IPS-20b (cell line): ENCODE measurements at regions not wholly inside any gene's neighbourhood (a gene's known extent, or its start where the extent isn't known, plus 50 kb on each side); places are given as distances from the start of the nearest gene placed in this dataset.

ENCODE experiments used
- H3K27ac ChIP-seq: one replicate; pipeline ENCODE4 v1.5.1; 2013; ENCODE audit warnings: low read length
- H3K27me3 ChIP-seq: 2 replicates; pipeline ENCODE4 v1.6.1; 2013; ENCODE audit warnings: mild to moderate bottlenecking, low read length, inconsistent platforms; ENCODE audit not compliant: insufficient read depth
- H3K36me3 ChIP-seq: 2 replicates; pipeline ENCODE4 v1.6.1; 2013; ENCODE audit warnings: low read depth, mild to moderate bottlenecking, inconsistent platforms, low read length, moderate library complexity; ENCODE audit not compliant: insufficient read depth
- H3K4me1 ChIP-seq: 2 replicates; pipeline ENCODE4 v1.6.1; 2013; ENCODE audit warnings: mild to moderate bottlenecking, control low read depth, inconsistent platforms, low read length, moderate library complexity; ENCODE audit not compliant: insufficient read depth
- H3K4me3 ChIP-seq: 2 replicates; pipeline ENCODE4 v1.5.1; 2013; ENCODE audit warnings: mild to moderate bottlenecking, low read length, inconsistent platforms
- H3K9ac ChIP-seq: 2 replicates; pipeline ENCODE4 v1.6.1; 2013; ENCODE audit warnings: low read depth, mild to moderate bottlenecking, inconsistent platforms, low read length, moderate library complexity
- H3K9me3 ChIP-seq: 2 replicates; pipeline ENCODE4 v1.6.1; 2013; ENCODE audit warnings: mild to moderate bottlenecking, low read depth, low read length, inconsistent platforms; ENCODE audit not compliant: insufficient read depth

GRCh38 chr11:80024119-80024518 lies 583.3 kb upstream of the TENM4 start:
- Histone ChIP-seq H3K9ac (no peak overlapping the region), H3K4me3 (no peak overlapping the region), H3K27ac (no peak overlapping the region)

GRCh38 chr11:80023386-80023785 lies 582.6 kb upstream of the TENM4 start:
- Histone ChIP-seq H3K36me3 (no peaks in the 10 kb centered on the region), H3K4me1 (no peaks in the 10 kb centered on the region), H3K27me3 (no peaks in the 10 kb centered on the region), H3K9ac (no peak overlapping the region), H3K4me3 (no peak overlapping the region), H3K9me3 (no peaks in the 10 kb centered on the region), H3K27ac (no peak overlapping the region)

More at GRCh38 chr11:80024119-80024518, 583.3 kb upstream of the TENM4 start:
- no peaks in the 10 kb centered on the region for H3K27me3 ChIP-seq
- H3K9me3 ChIP-seq = no peaks in the 10 kb centered on the region
- no peaks in the 10 kb centered on the region for H3K36me3 ChIP-seq
- H3K4me1 ChIP-seq = no peaks in the 10 kb centered on the region

GRCh38 chr11:80010536-80010935 lies 569.7 kb upstream of the TENM4 start:
- no peaks in the 10 kb centered on the region for H3K36me3 ChIP-seq
- H3K4me1 ChIP-seq = no peaks in the 10 kb centered on the region
- no peak overlapping the region for H3K9ac ChIP-seq
- no peaks in the 10 kb centered on the region for H3K27me3 ChIP-seq
- H3K9me3 ChIP-seq = no peaks in the 10 kb centered on the region
- no peak overlapping the region for H3K27ac ChIP-seq
- H3K4me3 ChIP-seq = no peak overlapping the region

- H3K36me3 ChIP-seq = no peaks in the 10 kb centered on the region
Observed at GRCh38 chr11:80009081-80009480, 568.3 kb upstream of the TENM4 start.

GRCh38 chr11:80007616-80008015 lies 566.8 kb upstream of the TENM4 start:
- no peak overlapping the region for H3K27ac ChIP-seq
- no peak overlapping the region for H3K9ac ChIP-seq
- no peaks in the 10 kb centered on the region for H3K36me3 ChIP-seq
- H3K4me3 ChIP-seq = no peak overlapping the region
- no peaks in the 10 kb centered on the region for H3K27me3 ChIP-seq
- no peaks in the 10 kb centered on the region for H3K9me3 ChIP-seq
- no peaks in the 10 kb centered on the region for H3K4me1 ChIP-seq

More at GRCh38 chr11:80009081-80009480, 568.3 kb upstream of the TENM4 start:
- Histone ChIP-seq H3K27me3 (no peaks in the 10 kb centered on the region), H3K4me3 (no peak overlapping the region), H3K27ac (no peak overlapping the region), H3K4me1 (no peaks in the 10 kb centered on the region), H3K9ac (no peak overlapping the region), H3K9me3 (no peaks in the 10 kb centered on the region)

GRCh38 chr11:79990141-79990540 lies 549.3 kb upstream of the TENM4 start:
- no peaks in the 10 kb centered on the region for H3K4me1 ChIP-seq
- H3K36me3 ChIP-seq = no peaks in the 10 kb centered on the region
- no peak overlapping the region for H3K4me3 ChIP-seq
- H3K9me3 ChIP-seq = no peaks in the 10 kb centered on the region
- H3K9ac ChIP-seq = no peak overlapping the region
- no peak overlapping the region for H3K27ac ChIP-seq
- H3K27me3 ChIP-seq = no peaks in the 10 kb centered on the region

- Histone ChIP-seq H3K9me3 (no peaks in the 10 kb centered on the region), H3K4me3 (no peak overlapping the region), H3K27me3 (no peaks in the 10 kb centered on the region), H3K9ac (no peak overlapping the region), H3K4me1 (no peaks in the 10 kb centered on the region), H3K36me3 (no peaks in the 10 kb centered on the region), H3K27ac (no peak overlapping the region)
Observed at GRCh38 chr11:79982185-79982584, 541.4 kb upstream of the TENM4 start.

GRCh38 chr11:79980916-79981315 lies 540.1 kb upstream of the TENM4 start:
- Histone ChIP-seq H3K36me3 (no peaks in the 10 kb centered on the region), H3K4me3 (no peak overlapping the region), H3K9ac (no peak overlapping the region), H3K9me3 (no peaks in the 10 kb centered on the region), H3K4me1 (no peaks in the 10 kb centered on the region), H3K27me3 (no peaks in the 10 kb centered on the region), H3K27ac (no peak overlapping the region)

GRCh38 chr11:79973721-79974617 lies 533.1 kb upstream of the TENM4 start:
- no peaks in the 10 kb centered on the region for H3K36me3 ChIP-seq
- no peak overlapping the region for H3K27ac ChIP-seq
- H3K27me3 ChIP-seq = no peaks in the 10 kb centered on the region
- H3K4me1 ChIP-seq = peaks cover 2% of the 10 kb centered on the region; the same call in 1 of the 2 replicates
- H3K9ac ChIP-seq = no peak overlapping the region
- H3K4me3 ChIP-seq = no peak overlapping the region
- H3K9me3 ChIP-seq = no peaks in the 10 kb centered on the region

GRCh38 chr11:79971255-79971654 lies 530.4 kb upstream of the TENM4 start:
- no peak overlapping the region for H3K4me3 ChIP-seq
- peaks cover 2% of the 10 kb centered on the region; the same call in 1 of the 2 replicates for H3K4me1 ChIP-seq
- no peak overlapping the region for H3K9ac ChIP-seq
- H3K36me3 ChIP-seq = no peaks in the 10 kb centered on the region
- H3K27me3 ChIP-seq = no peaks in the 10 kb centered on the region
- no peaks in the 10 kb centered on the region for H3K9me3 ChIP-seq
- H3K27ac ChIP-seq = no peak overlapping the region

- H3K27me3 ChIP-seq = no peaks in the 10 kb centered on the region
- no peak overlapping the region for H3K9ac ChIP-seq
- no peak overlapping the region for H3K27ac ChIP-seq
- no peaks in the 10 kb centered on the region for H3K36me3 ChIP-seq
- no peaks in the 10 kb centered on the region for H3K4me1 ChIP-seq
- H3K9me3 ChIP-seq = no peaks in the 10 kb centered on the region
- no peak overlapping the region for H3K4me3 ChIP-seq
Observed at GRCh38 chr11:79966592-79966991, 525.8 kb upstream of the TENM4 start.

GRCh38 chr11:79963856-79964645 lies 523.2 kb upstream of the TENM4 start:
- Histone ChIP-seq H3K9ac (no peak overlapping the region), H3K27me3 (no peaks in the 10 kb centered on the region), H3K9me3 (peaks cover 10% of the 10 kb centered on the region), H3K4me3 (no peak overlapping the region), H3K36me3 (no peaks in the 10 kb centered on the region), H3K27ac (no peak overlapping the region), H3K4me1 (no peaks in the 10 kb centered on the region)
